HG02678 (cell line): ENCODE measurements at regions not wholly inside any gene's neighbourhood (a gene's known extent, or its start where the extent isn't known, plus 50 kb on each side); places are given as distances from the start of the nearest gene placed in this dataset.
A peak's percentile ranks its signal among the peaks of the same experiment; 100 is the strongest.
"Not testable (repeated sequence)": the region's sequence is repeated elsewhere in the genome, so short reads cannot be mapped to it uniquely, and the experiment has no call there.

ENCODE experiments used
- ATAC-seq: cut with Tn5 transposase; IDR thresholded peaks from one replicate; pipeline ENCODE4 v1.9.1; 2021; ENCODE audit warnings: mild to moderate bottlenecking, moderate library complexity; ENCODE audit not compliant: unreplicated experiment

DNA sequence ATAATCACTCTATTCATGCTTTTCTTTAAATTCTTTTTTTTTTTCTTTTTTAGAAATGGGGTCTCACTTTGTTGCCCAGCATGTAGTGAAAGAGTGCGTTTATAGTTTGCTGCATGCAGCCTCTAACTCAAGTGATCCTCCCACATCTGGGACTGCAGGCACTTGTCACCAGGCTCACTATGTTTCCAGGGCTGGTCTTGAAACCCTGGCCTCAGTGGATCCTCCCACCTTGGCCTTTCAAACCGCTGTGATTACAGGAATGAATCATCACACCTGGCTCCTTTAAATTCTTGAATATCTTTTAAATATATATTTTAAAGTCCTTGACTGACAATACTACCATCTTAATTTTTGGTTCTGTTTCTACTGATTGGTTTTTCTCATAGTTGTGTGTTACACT, 591.6 kb upstream of the KCND2 start:
- no peak for ATAC-seq

DNA sequence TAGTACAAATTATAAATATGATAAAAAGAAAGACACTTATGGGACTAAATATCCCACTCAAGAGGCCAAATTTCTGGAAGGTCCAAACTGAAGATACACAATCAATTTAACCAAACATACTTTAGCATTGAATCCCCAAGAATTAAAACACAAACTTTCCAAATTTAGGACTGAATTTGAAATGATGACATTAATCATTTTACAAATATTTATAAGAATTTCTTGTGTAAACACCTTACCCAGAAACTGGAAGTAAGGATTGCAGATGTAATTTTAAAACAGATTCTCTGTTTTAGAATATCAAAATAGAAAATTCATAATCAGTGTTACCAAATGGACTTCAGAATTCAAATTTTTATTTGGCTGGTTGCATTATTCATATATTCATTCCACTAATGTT, 588.2 kb upstream of the KCND2 start:
- ATAC-seq = no peak

- no peak for ATAC-seq
Observed at GRCh38 chr7:119685906-119686305, 587.1 kb upstream of the KCND2 start.

GRCh38 chr7:119688831-119689230, 584.1 kb upstream of the KCND2 start:
- no peak for ATAC-seq

DNA sequence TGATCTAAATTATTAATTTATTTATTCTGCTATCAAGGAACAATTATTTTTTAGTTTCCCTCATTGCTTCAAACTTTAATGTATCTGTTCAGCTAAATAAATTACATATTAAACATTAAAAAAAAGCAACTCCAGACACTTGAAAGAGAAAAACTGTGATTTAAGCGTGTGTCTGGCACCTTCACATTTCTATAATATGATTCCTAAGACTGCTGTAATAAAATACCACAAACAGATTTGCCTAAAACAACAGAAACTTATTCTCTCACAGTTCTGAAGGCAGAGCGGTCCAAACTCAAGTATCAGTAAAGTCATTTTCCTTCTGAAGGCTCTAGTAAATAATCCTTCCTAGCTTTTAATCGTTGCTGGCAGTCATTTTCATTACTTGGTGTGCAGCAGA, 580.4 kb upstream of the KCND2 start:
- ATAC-seq = no peak

GRCh38 chr7:119694506-119694905, 578.5 kb upstream of the KCND2 start:
- ATAC-seq = no peak

DNA sequence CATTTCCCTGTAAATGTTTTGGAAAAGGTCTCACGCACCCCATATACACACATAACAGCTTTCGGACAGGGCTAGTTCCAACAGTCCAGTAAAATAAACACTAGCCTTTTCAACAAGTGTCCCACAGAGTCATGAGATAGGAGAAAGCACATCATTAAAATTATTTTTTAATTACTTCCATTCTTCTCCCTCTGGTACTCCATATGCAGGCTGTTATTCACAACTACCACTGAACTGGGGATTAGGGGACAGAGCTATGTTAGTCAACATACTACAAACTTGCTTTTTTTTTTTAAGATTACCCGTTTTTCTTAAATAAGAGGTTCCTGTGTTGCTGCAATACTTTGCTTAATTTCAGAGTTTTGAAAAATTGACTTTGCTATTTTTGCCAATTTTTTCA, 576.6 kb upstream of the KCND2 start:
- no peak for ATAC-seq

DNA sequence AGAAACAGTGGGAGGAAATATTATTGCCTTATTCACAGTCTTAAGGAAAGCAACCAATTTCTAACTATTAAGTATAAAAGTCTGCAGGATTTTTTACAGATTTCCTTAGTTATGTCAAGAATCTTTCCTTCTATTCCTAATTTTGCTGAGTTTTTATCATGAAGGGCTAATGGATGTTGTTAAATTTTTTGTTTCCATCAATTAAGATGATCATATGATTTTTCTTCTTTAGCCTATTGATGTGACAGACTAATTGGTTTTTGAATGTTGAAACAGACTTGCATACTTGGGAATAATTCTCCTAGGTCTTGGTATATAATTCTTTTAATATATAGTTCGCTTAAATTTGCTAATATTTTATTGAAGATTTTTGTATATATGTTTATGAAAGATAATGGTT, 569.1 kb upstream of the KCND2 start:
- no peak for ATAC-seq

- no peak for ATAC-seq
Observed at GRCh38 chr7:119706608-119707007, 566.4 kb upstream of the KCND2 start.

DNA sequence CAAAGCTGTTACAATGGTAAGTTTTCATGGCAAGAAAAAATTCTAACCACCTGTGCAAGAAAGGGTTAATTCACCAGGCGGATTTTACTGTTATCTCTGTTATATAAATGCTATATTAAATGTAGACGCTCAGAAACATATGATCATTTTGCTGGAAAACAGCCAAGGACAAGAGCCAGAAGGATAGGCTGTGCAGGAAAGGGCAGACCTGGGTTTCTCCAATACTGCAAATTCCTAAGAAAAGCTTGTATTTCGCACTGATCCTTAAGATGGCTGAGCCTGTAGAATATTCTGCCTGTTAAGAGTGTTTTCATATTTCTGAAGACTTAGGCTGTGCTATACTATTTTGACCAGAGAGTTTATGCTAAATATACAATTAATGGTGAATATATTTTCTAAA, 564.1 kb upstream of the KCND2 start:
- no peak for ATAC-seq

- ATAC-seq = peak; percentile 77
Observed at GRCh38 chr7:119711104-119711503, 561.9 kb upstream of the KCND2 start.

- no peak for ATAC-seq
Observed at GRCh38 chr7:119712886-119713462, 560.0 kb upstream of the KCND2 start.

GRCh38 chr7:119713606-119714005, 559.4 kb upstream of the KCND2 start:
- ATAC-seq = no peak

DNA sequence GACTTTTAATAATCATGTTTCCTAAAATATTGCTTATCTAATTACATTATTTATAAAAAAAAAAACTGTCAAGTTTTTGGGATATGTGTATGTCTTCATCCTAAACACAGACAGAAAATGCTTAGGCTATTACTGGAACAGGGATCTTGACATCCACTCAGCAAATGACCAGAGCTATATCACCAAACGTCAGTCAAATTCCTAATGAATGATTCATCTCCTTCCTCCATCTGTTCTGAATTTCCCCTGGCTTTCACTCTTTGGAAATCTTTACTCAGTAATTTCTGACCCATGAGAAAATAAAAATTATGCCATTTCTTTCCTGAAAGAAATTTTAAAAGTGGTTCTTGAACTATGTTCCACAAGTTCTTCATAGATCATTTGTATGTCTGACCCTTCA, 552.4 kb upstream of the KCND2 start:
- no peak for ATAC-seq

GRCh38 chr7:119724041-119724792, 548.8 kb upstream of the KCND2 start:
- no peak for ATAC-seq

GRCh38 chr7:119733127-119733879, 539.7 kb upstream of the KCND2 start:
- no peak for ATAC-seq

DNA sequence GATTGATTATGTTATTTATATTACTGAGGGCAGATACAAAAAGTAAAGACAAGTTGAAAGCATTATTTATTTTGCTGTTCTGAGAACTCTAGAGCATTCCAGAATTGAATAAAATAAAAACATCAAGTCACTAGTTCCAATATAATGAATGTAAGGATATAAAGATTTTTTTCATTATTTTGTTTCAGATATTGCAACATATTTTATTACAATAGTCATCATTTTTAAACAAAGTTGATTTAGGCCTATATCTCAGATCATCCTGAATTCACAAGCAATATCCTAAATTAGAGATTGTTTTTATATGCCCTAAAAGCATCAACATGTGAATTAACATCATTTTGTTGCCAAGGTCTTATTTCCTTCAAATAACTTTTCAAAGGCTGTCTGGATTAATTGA, 535.6 kb upstream of the KCND2 start:
- no peak for ATAC-seq

- ATAC-seq = not testable (repeated sequence)
Observed at GRCh38 chr7:119745280-119745679, 527.7 kb upstream of the KCND2 start.

GRCh38 chr7:119748251-119748860, 524.6 kb upstream of the KCND2 start:
- no peak for ATAC-seq

DNA sequence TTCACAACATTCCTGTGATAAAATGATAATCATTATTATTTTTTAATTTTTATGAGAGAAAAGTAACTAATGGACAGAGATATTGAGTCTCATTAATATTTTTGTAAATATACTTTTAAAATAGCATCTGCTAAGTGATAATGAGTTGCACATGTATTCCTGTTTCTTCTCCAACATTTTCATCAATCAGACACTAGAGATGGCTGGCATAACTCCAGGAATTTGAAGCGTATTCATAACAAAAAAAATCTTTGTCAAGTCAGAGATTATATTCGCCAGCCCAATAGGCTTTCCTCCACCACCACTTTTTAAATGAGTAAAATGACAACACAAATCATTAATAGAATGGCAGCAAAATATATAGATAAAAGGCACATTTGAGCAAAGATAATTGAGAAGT, 524.0 kb upstream of the KCND2 start:
- no peak for ATAC-seq

DNA sequence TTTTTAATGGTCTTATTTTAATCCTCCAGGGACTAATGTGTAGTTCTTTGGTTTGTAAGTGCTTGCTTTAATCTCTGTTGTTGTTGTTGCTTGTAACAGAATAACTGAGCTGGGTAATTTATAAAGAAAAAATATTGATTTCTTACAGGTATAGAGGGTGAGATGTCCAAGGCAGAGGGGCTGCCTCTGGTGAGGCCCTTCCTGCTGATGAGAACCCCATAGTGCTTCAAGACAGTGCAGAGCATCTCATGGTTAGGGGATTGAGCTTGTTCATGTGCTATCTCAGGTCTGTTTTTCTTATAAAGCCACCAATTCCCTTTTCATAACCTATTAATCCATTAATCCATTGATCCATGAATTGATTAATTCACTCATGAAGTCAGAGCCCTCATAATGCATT, 516.3 kb upstream of the KCND2 start:
- ATAC-seq = no peak

- no peak for ATAC-seq
Observed at GRCh38 chr7:119758254-119758653, 514.7 kb upstream of the KCND2 start.
